Hematopoietic multipotent progenitor cell treated with erythropoietin and hydrocortisone succinate and interleukin-3 and kit ligand, for 6 days (in vitro differentiated cells): ENCODE measurements at regions not wholly inside any gene's neighbourhood (a gene's known extent, or its start where the extent isn't known, plus 50 kb on each side); places are given as distances from the start of the nearest gene placed in this dataset.

Experiments used
- DNase-seq: peaks from one replicate; pipeline ENCODE4 v3.0.0-alpha.2; 2015

- no peak for DNase-seq
Measured at GRCh38 chr2:107392241-107392704, 434.4 kb upstream of the RGPD4 start.

GRCh38 chr2:107393516-107393915, 433.2 kb upstream of the RGPD4 start:
- no peak for DNase-seq

GRCh38 chr2:107398683-107399082, 428.0 kb upstream of the RGPD4 start:
- DNase-seq = no peak

GRCh38 chr2:107402330-107402729, 424.4 kb upstream of the RGPD4 start:
- DNase-seq = peak; percentile 52

GRCh38 chr2:107405261-107405660, 421.4 kb upstream of the RGPD4 start:
- DNase-seq = no peak

- DNase-seq = no peak
Measured at GRCh38 chr2:107407017-107407416, 419.7 kb upstream of the RGPD4 start.

GRCh38 chr2:107407974-107408373, 418.7 kb upstream of the RGPD4 start:
- no peak for DNase-seq

GRCh38 chr2:107411267-107411666, 415.4 kb upstream of the RGPD4 start:
- DNase-seq = no peak

GRCh38 chr2:107412209-107412904, 414.3 kb upstream of the RGPD4 start:
- no peak for DNase-seq

- DNase-seq = no peak
Measured at GRCh38 chr2:107412981-107413380, 413.7 kb upstream of the RGPD4 start.

- DNase-seq = no peak
Measured at GRCh38 chr2:107414376-107414775, 412.3 kb upstream of the RGPD4 start.

- no peak for DNase-seq
Measured at GRCh38 chr2:107418708-107419107, 408.0 kb upstream of the RGPD4 start.

- no peak for DNase-seq
Measured at GRCh38 chr2:107419191-107419590, 407.5 kb upstream of the RGPD4 start.

GRCh38 chr2:107428781-107429180, 397.9 kb upstream of the RGPD4 start:
- no peak for DNase-seq

- DNase-seq = no peak
Measured at GRCh38 chr2:107430006-107430405, 396.7 kb upstream of the RGPD4 start.

GRCh38 chr2:107430596-107431266, 396.0 kb upstream of the RGPD4 start:
- no peak for DNase-seq

- no peak for DNase-seq
Measured at GRCh38 chr2:107436281-107436680, 390.4 kb upstream of the RGPD4 start.

- no peak for DNase-seq
Measured at GRCh38 chr2:107437265-107437664, 389.4 kb upstream of the RGPD4 start.

GRCh38 chr2:107437807-107438206, 388.9 kb upstream of the RGPD4 start:
- DNase-seq = no peak

- DNase-seq = no peak
Measured at GRCh38 chr2:107448160-107448559, 378.5 kb upstream of the RGPD4 start.

- no peak for DNase-seq
Measured at GRCh38 chr2:107461301-107461700, 365.4 kb upstream of the RGPD4 start.

- DNase-seq = no peak
Measured at GRCh38 chr2:107462181-107462580, 364.5 kb upstream of the RGPD4 start.

- no peak for DNase-seq
Measured at GRCh38 chr2:107466241-107466640, 360.5 kb upstream of the RGPD4 start.

- DNase-seq = no peak
Measured at GRCh38 chr2:107466984-107467773, 359.5 kb upstream of the RGPD4 start.
